Activated CD4-positive, alpha-beta T cell treated with anti-CD3 and anti-CD28 coated beads, Interleukin-2, amount 50 U/mL, for 48 hours (primary cell): ENCODE measurements at regions not wholly inside any gene's neighbourhood (a gene's known extent, or its start where the extent isn't known, plus 50 kb on each side); places are given as distances from the start of the nearest gene placed in this dataset.

Source experiments
- DNase-seq, 2 experiments: peaks; one replicate each; pipeline ENCODE4 v3.0.0-alpha.2; 2020

GRCh38 chr18:42561521-42561920, 554.0 kb downstream of the RIT2 start:
- DNase-seq: no peak

- no peak for DNase-seq
These were observed 551.5 kb downstream of the RIT2 start for GRCh38 chr18:42563995-42564394.

DNA sequence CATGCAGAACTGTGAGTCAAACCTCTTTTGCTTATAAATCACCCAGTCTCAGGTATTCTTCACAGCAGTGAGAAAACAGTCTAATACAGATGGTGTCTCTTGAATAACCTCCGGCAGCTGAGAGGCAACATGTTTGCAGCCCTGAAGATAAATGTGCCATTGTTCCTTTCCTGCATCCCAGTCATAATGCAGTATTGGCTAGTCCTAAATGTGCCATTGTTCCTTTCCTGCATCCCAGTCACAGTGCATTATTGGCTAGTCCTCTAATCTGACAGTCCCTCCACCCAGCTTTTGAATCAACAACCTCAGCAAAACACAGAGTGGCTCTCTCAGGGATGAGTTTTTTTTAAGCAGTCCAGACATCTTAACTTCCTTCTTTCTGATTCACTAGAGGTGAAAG, 550.7 kb downstream of the RIT2 start:
- no peak for DNase-seq

- DNase-seq: no peak
These were observed 546.7 kb downstream of the RIT2 start for GRCh38 chr18:42568773-42569172.

- DNase-seq: no peak
These were observed 540.6 kb downstream of the RIT2 start for GRCh38 chr18:42574871-42575270.

GRCh38 chr18:42576124-42576523, 539.4 kb downstream of the RIT2 start:
- DNase-seq: no peak

GRCh38 chr18:42578792-42579191, 536.7 kb downstream of the RIT2 start:
- no peak for DNase-seq

DNA sequence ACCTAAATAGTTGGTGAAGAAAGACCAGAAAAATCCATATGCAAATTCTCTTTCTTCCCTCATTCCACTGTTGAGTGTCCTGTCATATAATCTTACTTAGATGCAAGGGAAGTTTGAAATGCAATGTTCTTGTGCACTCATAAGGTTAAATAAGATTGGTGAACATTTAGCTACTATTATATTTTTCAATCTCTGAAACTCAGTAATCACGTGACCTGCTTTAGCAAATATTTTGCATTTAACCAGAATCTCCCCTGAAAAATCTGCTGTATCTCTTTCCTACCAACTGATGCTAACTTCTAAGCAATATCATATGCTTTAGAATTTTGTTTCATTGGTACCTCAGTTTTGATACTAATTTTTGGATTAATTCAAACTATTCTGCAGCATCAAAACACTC, 533.2 kb downstream of the RIT2 start:
- DNase-seq: no peak

- DNase-seq: no peak
These were observed 532.2 kb downstream of the RIT2 start for GRCh38 chr18:42583283-42583731.

- no peak for DNase-seq
These were observed 528.9 kb downstream of the RIT2 start for GRCh38 chr18:42586601-42587000.

GRCh38 chr18:42588786-42589185, 526.7 kb downstream of the RIT2 start:
- DNase-seq: no peak

DNA sequence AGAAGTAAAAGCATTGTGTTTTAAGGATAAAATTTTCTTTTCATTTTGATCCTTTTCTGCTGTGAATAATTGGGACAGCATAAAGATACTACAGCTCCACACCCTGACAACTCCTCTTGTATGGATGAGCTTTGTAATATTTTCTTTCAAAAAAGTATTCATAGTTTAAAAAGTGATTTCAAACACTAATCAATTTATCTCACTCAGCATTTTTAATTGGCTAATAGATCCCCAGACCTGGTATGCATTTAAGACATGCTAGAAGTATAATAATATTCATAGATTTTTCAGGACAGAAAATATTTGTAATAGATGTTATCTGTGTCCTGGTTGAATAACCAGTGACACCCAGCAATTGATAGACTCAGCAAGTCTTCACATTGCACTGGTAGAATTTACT, 510.7 kb downstream of the RIT2 start:
- DNase-seq: no peak

DNA sequence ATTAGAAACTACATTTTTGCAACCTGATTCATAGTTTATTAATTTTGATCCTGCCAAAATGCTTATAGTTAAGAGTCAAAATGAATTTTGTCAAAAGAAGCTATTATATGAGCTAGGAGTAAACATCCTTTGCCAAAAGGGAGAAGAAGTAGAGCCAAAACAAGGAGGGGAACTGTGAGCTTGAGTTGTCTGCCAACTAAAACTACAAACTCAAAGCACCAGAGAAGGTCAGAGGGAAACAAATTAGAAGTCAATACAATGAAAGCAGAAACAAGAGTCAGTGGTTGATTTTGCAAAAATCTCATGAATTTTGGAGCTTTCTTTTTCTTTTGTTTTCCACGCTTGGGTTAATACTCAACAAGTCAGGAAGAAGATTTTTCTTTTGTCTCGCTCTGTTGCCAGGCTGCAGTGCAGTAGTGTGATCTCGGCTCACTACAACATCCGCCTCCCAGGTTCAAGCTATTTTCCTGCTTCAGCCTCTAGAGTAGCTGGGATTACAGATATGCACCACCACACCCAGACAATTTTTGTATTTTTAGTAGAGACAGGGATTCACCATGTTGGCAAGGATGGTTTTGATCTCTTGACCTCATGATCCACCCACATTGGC, 508.5 kb downstream of the RIT2 start:
- DNase-seq: no peak

DNA sequence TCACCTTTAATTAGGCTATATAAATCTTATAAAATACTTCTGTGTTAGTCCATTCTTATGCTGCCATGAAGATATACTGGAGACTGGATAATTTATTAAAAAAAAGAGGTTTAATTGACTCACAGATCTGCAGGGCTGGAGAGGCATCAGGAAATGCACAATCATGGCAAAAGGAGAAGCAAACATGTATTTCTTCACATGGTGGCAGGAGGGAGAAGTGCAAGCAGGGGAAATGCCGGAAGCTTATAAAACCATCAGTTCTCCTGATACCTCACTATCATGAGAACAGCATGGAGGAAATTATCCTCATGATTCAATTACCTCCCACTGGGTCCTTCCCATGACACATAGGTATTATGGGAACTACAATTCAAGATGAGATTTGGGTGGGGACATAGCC, 504.4 kb downstream of the RIT2 start:
- no peak for DNase-seq

GRCh38 chr18:42614619-42615293, 500.7 kb downstream of the RIT2 start:
- DNase-seq: no peak

DNA sequence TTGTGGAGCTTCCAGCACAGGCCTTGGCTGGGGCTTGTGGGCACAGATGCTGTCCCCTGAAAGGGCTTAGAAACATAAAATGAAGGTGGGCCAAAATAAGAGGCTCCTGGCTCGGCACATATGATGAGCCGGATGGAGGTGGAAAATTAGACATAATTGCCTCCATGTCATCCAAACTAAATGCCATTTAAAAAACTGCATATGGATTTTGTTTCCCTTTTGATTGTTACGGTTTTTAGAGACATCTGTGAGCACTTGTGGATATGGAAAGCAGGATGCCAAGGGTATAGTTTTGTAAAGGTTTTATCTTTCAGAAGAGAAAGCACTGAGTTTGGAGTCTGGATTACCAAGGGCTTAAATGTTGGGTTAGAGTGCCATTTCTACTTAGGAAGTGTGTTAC, 498.3 kb downstream of the RIT2 start:
- DNase-seq: no peak

GRCh38 chr18:42619771-42620170, 495.7 kb downstream of the RIT2 start:
- DNase-seq: no peak

GRCh38 chr18:42620657-42621056, 494.8 kb downstream of the RIT2 start:
- DNase-seq: no peak

GRCh38 chr18:42623935-42624334, 491.6 kb downstream of the RIT2 start:
- DNase-seq: no peak

DNA sequence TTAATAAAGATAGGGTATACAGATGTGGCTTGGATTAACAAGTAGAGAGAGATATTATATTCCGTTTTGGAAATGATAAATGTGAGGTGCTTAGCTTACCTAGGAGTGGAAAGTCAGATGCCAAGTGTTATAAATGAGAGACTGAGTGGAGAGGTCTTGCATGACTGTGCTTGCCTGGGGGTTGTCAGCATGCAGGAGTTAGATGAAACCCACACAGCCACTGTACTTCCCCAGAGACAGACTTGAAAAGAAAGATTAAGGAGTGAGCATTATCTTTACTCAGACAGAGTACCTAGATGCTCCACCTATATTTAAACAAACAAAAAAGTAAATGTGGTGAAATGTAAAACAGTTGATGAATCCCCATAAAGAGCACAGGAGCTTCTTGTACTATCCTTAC, 482.7 kb downstream of the RIT2 start:
- DNase-seq: no peak

- no peak for DNase-seq
These were observed 480.0 kb downstream of the RIT2 start for GRCh38 chr18:42635378-42636048.

GRCh38 chr18:42636309-42636708, 479.2 kb downstream of the RIT2 start:
- DNase-seq: no peak

- DNase-seq: no peak
These were observed 475.3 kb downstream of the RIT2 start for GRCh38 chr18:42640160-42640559.

DNA sequence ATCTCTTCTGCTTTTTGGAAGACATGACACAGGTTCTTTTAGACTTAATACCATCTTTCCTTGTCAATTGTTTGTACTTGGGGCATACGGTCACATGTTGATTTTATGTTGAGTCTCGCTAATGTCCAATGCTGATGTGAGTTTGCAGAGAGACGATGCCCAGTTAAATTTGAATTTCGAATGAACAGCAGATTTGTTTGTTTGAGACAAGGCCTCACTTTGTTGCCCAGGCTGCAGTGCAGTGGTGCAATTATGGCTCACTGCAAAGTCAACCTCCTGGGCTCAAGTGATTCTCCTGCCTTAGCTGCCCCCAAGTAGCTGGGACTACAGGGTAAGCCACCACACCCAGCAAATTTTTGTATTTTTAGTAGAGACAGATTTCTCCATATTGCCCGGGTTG, 473.5 kb downstream of the RIT2 start:
- DNase-seq: no peak
